H1 (cell line): ENCODE measurements at regions not wholly inside any gene's neighbourhood (a gene's known extent, or its start where the extent isn't known, plus 50 kb on each side); places are given as distances from the start of the nearest gene placed in this dataset.

ENCODE experiments used
- BCL11A ChIP-seq, 2 experiments: IDR thresholded peaks; one replicate each; pipeline ENCODE4 v1.6.1; 2011; ENCODE audit warnings: low read depth in 2 of 2, low read length in 2 of 2, mild to moderate bottlenecking in 2 of 2
- SAP30 ChIP-seq: fragments of 300-600 bp; sonication (generic); IDR thresholded peaks from 2 replicates; pipeline ENCODE4 v1.7.1; 2012; ENCODE audit warnings: low read length, moderate library complexity, mild to moderate bottlenecking, inconsistent platforms; ENCODE audit not compliant: insufficient read depth, insufficient replicate concordance
- TAF1 ChIP-seq: IDR thresholded peaks from 2 replicates; pipeline ENCODE4 v1.6.1; 2011; ENCODE audit warnings: mild to moderate bottlenecking, low read depth, low read length
- TF ChIP-seq, protein P1 (sequence below): fragments of 300-600 bp; sonication (generic); IDR thresholded peaks from 2 replicates; pipeline ENCODE4 v1.7.1; 2012; ENCODE audit warnings: low read length, moderate library complexity, mild to moderate bottlenecking, inconsistent platforms; ENCODE audit not compliant: insufficient replicate concordance

DNA sequence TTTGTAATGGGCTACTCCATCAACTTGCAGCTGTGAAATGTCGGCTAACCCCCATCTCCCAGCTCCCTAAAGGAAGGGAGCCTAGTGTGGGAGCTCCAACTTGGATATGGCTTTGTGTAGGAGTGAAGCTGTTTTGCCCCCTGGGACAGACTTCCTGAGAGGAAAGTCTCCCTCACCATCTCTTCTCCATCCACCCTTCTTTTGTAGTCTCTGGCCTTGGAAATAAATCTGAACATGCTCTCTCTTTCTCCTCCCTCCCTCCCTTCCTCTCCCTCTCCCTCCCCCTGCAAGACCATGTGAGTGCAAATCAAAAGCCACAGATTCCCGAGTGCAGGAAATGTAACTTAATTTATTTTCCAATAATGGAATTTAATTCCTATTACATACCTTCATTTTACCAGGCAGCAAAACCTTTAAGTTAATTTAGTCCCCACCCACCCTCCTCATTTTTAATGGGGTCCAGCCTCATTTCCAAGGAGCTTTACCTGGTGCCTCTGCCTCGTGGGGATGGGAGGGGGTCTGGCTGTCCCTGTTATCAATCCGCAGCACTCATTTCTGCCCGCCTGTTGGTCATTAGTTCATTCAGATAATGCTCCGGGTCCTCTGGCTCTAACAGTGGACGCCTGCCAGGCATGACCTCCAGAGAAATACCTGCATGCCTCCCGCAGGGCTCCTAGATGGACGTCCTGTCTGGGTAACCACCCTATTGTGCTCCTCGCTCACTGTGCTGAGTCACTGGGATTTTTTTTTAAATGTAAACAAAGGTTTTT lies 122.9 kb upstream of the TAF11L2 start (continued):
- TF ChIP-seq, protein P1, sequence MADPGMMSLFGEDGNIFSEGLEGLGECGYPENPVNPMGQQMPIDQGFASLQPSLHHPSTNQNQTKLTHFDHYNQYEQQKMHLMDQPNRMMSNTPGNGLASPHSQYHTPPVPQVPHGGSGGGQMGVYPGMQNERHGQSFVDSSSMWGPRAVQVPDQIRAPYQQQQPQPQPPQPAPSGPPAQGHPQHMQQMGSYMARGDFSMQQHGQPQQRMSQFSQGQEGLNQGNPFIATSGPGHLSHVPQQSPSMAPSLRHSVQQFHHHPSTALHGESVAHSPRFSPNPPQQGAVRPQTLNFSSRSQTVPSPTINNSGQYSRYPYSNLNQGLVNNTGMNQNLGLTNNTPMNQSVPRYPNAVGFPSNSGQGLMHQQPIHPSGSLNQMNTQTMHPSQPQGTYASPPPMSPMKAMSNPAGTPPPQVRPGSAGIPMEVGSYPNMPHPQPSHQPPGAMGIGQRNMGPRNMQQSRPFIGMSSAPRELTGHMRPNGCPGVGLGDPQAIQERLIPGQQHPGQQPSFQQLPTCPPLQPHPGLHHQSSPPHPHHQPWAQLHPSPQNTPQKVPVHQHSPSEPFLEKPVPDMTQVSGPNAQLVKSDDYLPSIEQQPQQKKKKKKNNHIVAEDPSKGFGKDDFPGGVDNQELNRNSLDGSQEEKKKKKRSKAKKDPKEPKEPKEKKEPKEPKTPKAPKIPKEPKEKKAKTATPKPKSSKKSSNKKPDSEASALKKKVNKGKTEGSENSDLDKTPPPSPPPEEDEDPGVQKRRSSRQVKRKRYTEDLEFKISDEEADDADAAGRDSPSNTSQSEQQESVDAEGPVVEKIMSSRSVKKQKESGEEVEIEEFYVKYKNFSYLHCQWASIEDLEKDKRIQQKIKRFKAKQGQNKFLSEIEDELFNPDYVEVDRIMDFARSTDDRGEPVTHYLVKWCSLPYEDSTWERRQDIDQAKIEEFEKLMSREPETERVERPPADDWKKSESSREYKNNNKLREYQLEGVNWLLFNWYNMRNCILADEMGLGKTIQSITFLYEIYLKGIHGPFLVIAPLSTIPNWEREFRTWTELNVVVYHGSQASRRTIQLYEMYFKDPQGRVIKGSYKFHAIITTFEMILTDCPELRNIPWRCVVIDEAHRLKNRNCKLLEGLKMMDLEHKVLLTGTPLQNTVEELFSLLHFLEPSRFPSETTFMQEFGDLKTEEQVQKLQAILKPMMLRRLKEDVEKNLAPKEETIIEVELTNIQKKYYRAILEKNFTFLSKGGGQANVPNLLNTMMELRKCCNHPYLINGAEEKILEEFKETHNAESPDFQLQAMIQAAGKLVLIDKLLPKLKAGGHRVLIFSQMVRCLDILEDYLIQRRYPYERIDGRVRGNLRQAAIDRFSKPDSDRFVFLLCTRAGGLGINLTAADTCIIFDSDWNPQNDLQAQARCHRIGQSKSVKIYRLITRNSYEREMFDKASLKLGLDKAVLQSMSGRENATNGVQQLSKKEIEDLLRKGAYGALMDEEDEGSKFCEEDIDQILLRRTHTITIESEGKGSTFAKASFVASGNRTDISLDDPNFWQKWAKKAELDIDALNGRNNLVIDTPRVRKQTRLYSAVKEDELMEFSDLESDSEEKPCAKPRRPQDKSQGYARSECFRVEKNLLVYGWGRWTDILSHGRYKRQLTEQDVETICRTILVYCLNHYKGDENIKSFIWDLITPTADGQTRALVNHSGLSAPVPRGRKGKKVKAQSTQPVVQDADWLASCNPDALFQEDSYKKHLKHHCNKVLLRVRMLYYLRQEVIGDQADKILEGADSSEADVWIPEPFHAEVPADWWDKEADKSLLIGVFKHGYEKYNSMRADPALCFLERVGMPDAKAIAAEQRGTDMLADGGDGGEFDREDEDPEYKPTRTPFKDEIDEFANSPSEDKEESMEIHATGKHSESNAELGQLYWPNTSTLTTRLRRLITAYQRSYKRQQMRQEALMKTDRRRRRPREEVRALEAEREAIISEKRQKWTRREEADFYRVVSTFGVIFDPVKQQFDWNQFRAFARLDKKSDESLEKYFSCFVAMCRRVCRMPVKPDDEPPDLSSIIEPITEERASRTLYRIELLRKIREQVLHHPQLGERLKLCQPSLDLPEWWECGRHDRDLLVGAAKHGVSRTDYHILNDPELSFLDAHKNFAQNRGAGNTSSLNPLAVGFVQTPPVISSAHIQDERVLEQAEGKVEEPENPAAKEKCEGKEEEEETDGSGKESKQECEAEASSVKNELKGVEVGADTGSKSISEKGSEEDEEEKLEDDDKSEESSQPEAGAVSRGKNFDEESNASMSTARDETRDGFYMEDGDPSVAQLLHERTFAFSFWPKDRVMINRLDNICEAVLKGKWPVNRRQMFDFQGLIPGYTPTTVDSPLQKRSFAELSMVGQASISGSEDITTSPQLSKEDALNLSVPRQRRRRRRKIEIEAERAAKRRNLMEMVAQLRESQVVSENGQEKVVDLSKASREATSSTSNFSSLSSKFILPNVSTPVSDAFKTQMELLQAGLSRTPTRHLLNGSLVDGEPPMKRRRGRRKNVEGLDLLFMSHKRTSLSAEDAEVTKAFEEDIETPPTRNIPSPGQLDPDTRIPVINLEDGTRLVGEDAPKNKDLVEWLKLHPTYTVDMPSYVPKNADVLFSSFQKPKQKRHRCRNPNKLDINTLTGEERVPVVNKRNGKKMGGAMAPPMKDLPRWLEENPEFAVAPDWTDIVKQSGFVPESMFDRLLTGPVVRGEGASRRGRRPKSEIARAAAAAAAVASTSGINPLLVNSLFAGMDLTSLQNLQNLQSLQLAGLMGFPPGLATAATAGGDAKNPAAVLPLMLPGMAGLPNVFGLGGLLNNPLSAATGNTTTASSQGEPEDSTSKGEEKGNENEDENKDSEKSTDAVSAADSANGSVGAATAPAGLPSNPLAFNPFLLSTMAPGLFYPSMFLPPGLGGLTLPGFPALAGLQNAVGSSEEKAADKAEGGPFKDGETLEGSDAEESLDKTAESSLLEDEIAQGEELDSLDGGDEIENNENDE: no peak
- TF ChIP-seq SAP30 (no peak), BCL11A (IDR thresholded peaks at IDR 0.05; ENCODE audit: low read depth in 2 of 2, low read length in 2 of 2) (no peak), TAF1 (no peak)
